ENCODE measurements at regions not wholly inside any gene's neighbourhood (a gene's known extent, or its start where the extent isn't known, plus 50 kb on each side); places are given as distances from the start of the nearest gene placed in this dataset.

GRCh38 chr1:209343511-209343910 lies 240.0 kb upstream of the CAMK1G start:
- Histone ChIP-seq H3K4me3 (no peak overlapping the region), H3K79me2 (ENCODE audit: low read depth) (no peaks in the 10 kb centered on the region), H3F3A (ENCODE audit: insufficient read depth, low read depth) (no peaks in the 10 kb centered on the region), H2AFZ (no peak overlapping the region), H3K27ac (no peak overlapping the region), H3K27me3 (ENCODE audit: insufficient read depth, low read depth) (no peaks in the 10 kb centered on the region), H3K4me1 (replicated peaks; ENCODE audit: insufficient read depth) (peaks cover 15% of the 10 kb centered on the region), H3K4me2 (no peak overlapping the region), H3K9me3 (ENCODE audit: insufficient read depth, low read depth) (0 out of 2 replicates have a peak, but pooled peaks cover 6% of the 10 kb centered on the region), H4K20me1 (ENCODE audit: insufficient read depth) (no peaks in the 10 kb centered on the region), H3K9me2 (ENCODE audit: insufficient read depth) (no peaks in the 10 kb centered on the region), H3K36me3 (ENCODE audit: low read depth) (no peaks in the 10 kb centered on the region; the same call in 1 of the 2 replicates)
- intact Hi-C loops (cut with micrococcal nuclease; ENCODE audit: unreplicated experiment), result loop anchor here (10.0 kb wide), 1 partner anchor 589 kb away; no protein-coding TSS in a partner anchor
- TF ChIP-seq, protein P1, sequence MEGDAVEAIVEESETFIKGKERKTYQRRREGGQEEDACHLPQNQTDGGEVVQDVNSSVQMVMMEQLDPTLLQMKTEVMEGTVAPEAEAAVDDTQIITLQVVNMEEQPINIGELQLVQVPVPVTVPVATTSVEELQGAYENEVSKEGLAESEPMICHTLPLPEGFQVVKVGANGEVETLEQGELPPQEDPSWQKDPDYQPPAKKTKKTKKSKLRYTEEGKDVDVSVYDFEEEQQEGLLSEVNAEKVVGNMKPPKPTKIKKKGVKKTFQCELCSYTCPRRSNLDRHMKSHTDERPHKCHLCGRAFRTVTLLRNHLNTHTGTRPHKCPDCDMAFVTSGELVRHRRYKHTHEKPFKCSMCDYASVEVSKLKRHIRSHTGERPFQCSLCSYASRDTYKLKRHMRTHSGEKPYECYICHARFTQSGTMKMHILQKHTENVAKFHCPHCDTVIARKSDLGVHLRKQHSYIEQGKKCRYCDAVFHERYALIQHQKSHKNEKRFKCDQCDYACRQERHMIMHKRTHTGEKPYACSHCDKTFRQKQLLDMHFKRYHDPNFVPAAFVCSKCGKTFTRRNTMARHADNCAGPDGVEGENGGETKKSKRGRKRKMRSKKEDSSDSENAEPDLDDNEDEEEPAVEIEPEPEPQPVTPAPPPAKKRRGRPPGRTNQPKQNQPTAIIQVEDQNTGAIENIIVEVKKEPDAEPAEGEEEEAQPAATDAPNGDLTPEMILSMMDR (conservative IDR thresholded peaks at IDR 0.05), result no peak
- TF ChIP-seq EZH2 (IDR thresholded peaks at IDR 0.05; ENCODE audit: low read depth), result no peak
- DNase-seq, result no peak
- ChIA-PET POLR2A (ENCODE audit: unreplicated experiment) (no interaction called here), CTCF (no interaction called here)
- BruUV-seq (replicated peaks), result no TSS peak

GRCh38 chr1:209344156-209344555 lies 239.4 kb upstream of the CAMK1G start:
- CTCF ChIA-PET, result no interaction called here

GRCh38 chr1:209349363-209350308 lies 233.9 kb upstream of the CAMK1G start:
- no peak overlapping the region for H2AFZ ChIP-seq
- intact Hi-C loops (cut with micrococcal nuclease; ENCODE audit: unreplicated experiment), result loop anchor here (5.0 to 10.0 kb wide), 3 partner anchors 595 to 1105 kb away; partner anchors contain the start of gene PLXNA2
- no TSS peak for BruUV-seq (replicated peaks)
- no peaks in the 10 kb centered on the region for H3K9me2 ChIP-seq (ENCODE audit: insufficient read depth)
- no peaks in the 10 kb centered on the region; the same call in 1 of the 2 replicates for H3F3A ChIP-seq (ENCODE audit: insufficient read depth, low read depth)
- H3K36me3 ChIP-seq (ENCODE audit: low read depth), result no peaks in the 10 kb centered on the region
- H3K4me2 ChIP-seq, result no peak overlapping the region
- H3K79me2 ChIP-seq (ENCODE audit: low read depth), result no peaks in the 10 kb centered on the region
- DNase-seq, result no peak
- ChIA-PET POLR2A (ENCODE audit: unreplicated experiment) (no interaction called here), CTCF (no interaction called here)
- 0 out of 2 replicates have a peak, but pooled peaks cover 6% of the 10 kb centered on the region for H3K9me3 ChIP-seq (ENCODE audit: insufficient read depth, low read depth)
- no peak overlapping the region for H3K4me3 ChIP-seq
- no peaks in the 10 kb centered on the region for H3K27me3 ChIP-seq (ENCODE audit: insufficient read depth, low read depth)
- H4K20me1 ChIP-seq (ENCODE audit: insufficient read depth), result no peaks in the 10 kb centered on the region
- H3K4me1 ChIP-seq (replicated peaks; ENCODE audit: insufficient read depth), result peaks cover 7% of the 10 kb centered on the region
- H3K27ac ChIP-seq, result no peak overlapping the region
- TF ChIP-seq, protein P1 (conservative IDR thresholded peaks at IDR 0.05), result no peak
- no peak for TF ChIP-seq EZH2 (IDR thresholded peaks at IDR 0.05; ENCODE audit: low read depth)

More at GRCh38 chr1:209344156-209344555, 239.4 kb upstream of the CAMK1G start:
- H3F3A ChIP-seq (ENCODE audit: insufficient read depth, low read depth), result no peaks in the 10 kb centered on the region
- 0 out of 2 replicates have a peak, but pooled peaks cover 6% of the 10 kb centered on the region for H3K9me3 ChIP-seq (ENCODE audit: insufficient read depth, low read depth)
- peaks cover 15% of the 10 kb centered on the region for H3K4me1 ChIP-seq (replicated peaks; ENCODE audit: insufficient read depth)
- no peak overlapping the region for H3K4me2 ChIP-seq
- no peaks in the 10 kb centered on the region; the same call in 1 of the 2 replicates for H3K36me3 ChIP-seq (ENCODE audit: low read depth)
- intact Hi-C loops (cut with micrococcal nuclease; ENCODE audit: unreplicated experiment), result loop anchor here (10.0 kb wide), 1 partner anchor 589 kb away; no protein-coding TSS in a partner anchor
- no TSS peak for BruUV-seq (replicated peaks)
- no peaks in the 10 kb centered on the region for H3K79me2 ChIP-seq (ENCODE audit: low read depth)
- TF ChIP-seq, protein P1 (conservative IDR thresholded peaks at IDR 0.05), result no peak
- no peak for TF ChIP-seq EZH2 (IDR thresholded peaks at IDR 0.05; ENCODE audit: low read depth)
- H3K27me3 ChIP-seq (ENCODE audit: insufficient read depth, low read depth), result no peaks in the 10 kb centered on the region
- H3K4me3 ChIP-seq, result no peak overlapping the region
- H3K9me2 ChIP-seq (ENCODE audit: insufficient read depth), result no peaks in the 10 kb centered on the region
- no peak overlapping the region for H2AFZ ChIP-seq
- H3K27ac ChIP-seq, result no peak overlapping the region
- H4K20me1 ChIP-seq (ENCODE audit: insufficient read depth), result no peaks in the 10 kb centered on the region
- POLR2A ChIA-PET (ENCODE audit: unreplicated experiment), result no interaction called here
- no peak for DNase-seq

All from PC-9 (cell line).